BJ (cell line): ENCODE measurements at regions not wholly inside any gene's neighbourhood (a gene's known extent, or its start where the extent isn't known, plus 50 kb on each side); places are given as distances from the start of the nearest gene placed in this dataset. TPM values are rescaled to one million over a fixed set of nuclear protein-coding genes. Genes with fewer than 3 reads are reported as not detected.

ENCODE experiments used
- CTCF ChIA-PET: fragments of 350-600 bp; formaldehyde crosslinking; extraction: SDS; loops from one replicate; lab custom pipeline; 2021; ENCODE audit warnings: antibody characterized with exemption, inconsistent platforms; lab: Yijun Ruan, JAX
- POLR2A ChIA-PET: fragments of 300-600 bp; sonication (Branson Sonifier 250); formaldehyde crosslinking; extraction: SDS; loops from one replicate; lab custom pipeline; 2021; ENCODE audit warnings: antibody characterized with exemption; lab: Charles Lee
- DNase-seq: peaks from one replicate; pipeline ENCODE4 v3.0.0-alpha.2; 2011; ENCODE audit warnings: low read depth
- H3K27me3 ChIP-seq: 2 replicates; pipeline ENCODE4 v1.6.0; 2011; ENCODE audit warnings: low read length; ENCODE audit not compliant: control insufficient read depth, insufficient read depth
- H3K36me3 ChIP-seq: 2 replicates; pipeline ENCODE4 v1.5.1; 2011; ENCODE audit warnings: low read length; ENCODE audit not compliant: control insufficient read depth, insufficient read depth
- H3K4me3 ChIP-seq: 2 replicates; pipeline ENCODE4 v1.5.1; 2011; ENCODE audit warnings: low read depth, mild to moderate bottlenecking, control low read depth, low read length
- small RNA-seq: library from RNA; depleted of rRNA; stranded (forward); fragments of <200 nt; gene quantifications from one replicate; pipeline ENCODE3, GENCODE V24; 2012; ENCODE audit warnings: low replicate concordance, low read depth; ENCODE audit not compliant: insufficient read length
- TF ChIP-seq, protein P1 (sequence below): IDR thresholded peaks from 2 replicates; pipeline ENCODE4 v1.5.1; 2011; ENCODE audit warnings: low read depth, mild to moderate bottlenecking, control low read depth, inconsistent platforms, low read length, moderate library complexity; ENCODE audit not compliant: insufficient read depth

DNA sequence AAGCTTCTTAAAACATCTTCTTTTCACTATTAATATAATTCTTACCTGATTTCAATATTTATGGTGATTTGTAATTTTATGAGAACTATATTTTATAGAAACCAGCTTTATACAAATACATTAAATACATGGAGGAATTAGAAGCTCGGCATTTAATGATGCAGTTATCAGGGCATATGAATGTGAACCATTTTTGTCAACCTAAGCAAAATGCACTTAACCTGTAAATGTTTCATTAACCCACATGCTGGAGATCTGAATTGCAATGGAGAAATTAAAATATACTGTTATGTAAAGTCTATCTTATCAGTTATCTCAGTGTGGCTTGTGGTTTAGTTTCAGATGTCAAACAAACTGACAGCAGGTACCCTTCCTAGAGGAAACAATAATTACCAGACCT lies 63.2 kb upstream of the CDH12 start:
- Histone ChIP-seq H3K4me3 (no peak overlapping the region), H3K36me3 (no peaks in the 10 kb centered on the region), H3K27me3 (no peaks in the 10 kb centered on the region)
- DNase-seq = no peak
- TF ChIP-seq, protein P1, sequence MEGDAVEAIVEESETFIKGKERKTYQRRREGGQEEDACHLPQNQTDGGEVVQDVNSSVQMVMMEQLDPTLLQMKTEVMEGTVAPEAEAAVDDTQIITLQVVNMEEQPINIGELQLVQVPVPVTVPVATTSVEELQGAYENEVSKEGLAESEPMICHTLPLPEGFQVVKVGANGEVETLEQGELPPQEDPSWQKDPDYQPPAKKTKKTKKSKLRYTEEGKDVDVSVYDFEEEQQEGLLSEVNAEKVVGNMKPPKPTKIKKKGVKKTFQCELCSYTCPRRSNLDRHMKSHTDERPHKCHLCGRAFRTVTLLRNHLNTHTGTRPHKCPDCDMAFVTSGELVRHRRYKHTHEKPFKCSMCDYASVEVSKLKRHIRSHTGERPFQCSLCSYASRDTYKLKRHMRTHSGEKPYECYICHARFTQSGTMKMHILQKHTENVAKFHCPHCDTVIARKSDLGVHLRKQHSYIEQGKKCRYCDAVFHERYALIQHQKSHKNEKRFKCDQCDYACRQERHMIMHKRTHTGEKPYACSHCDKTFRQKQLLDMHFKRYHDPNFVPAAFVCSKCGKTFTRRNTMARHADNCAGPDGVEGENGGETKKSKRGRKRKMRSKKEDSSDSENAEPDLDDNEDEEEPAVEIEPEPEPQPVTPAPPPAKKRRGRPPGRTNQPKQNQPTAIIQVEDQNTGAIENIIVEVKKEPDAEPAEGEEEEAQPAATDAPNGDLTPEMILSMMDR = no peak
- ChIA-PET CTCF (no interaction called here), POLR2A (no interaction called here)

DNA sequence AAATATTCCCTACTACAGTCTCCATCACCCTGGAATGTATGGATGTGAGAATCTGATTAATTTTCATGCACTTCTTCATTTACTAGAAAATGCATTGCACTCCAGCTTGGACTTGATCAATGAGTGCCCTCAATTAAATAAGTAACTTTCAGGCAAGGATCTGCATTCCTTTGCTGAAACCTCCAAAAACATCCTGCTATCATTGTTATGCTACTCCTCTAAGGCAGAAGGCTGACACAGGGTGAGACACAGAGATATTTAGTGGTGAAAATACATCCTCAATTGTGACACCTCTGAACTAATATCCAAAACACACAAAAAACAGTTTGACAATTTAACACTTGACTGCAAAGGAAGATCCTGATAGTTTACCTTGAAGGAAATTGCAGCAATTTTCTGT lies 57.9 kb upstream of the CDH12 start:
- no peak for DNase-seq
- H3K36me3 ChIP-seq = no peaks in the 10 kb centered on the region
- ChIA-PET CTCF (no interaction called here), POLR2A (no interaction called here)
- no peaks in the 10 kb centered on the region for H3K27me3 ChIP-seq
- TF ChIP-seq, protein P1 = no peak
- H3K4me3 ChIP-seq = no peak overlapping the region

DNA sequence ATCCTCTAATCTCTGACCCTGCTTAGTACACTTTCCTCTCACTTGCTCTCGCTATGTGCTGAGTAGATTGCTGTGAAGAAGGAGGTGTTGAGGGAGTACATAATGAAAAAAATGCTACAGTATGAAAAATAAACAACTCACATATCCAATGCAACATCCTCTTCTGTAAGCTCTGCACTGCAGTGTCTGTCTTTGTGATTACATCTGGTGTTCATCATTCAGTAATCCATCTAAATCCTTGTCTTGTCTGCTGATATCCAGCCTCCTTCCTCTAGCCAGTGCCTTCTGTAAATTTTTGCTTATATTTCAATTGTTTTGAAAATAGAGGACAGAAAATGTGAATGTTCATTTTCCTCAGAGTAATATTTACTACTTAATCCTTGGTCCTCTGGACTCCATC lies 57.4 kb upstream of the CDH12 start:
- Histone ChIP-seq H3K36me3 (no peaks in the 10 kb centered on the region), H3K27me3 (no peaks in the 10 kb centered on the region), H3K4me3 (no peak overlapping the region)
- ChIA-PET POLR2A (no interaction called here), CTCF (no interaction called here)
- TF ChIP-seq, protein P1 = no peak
- DNase-seq = no peak

DNA sequence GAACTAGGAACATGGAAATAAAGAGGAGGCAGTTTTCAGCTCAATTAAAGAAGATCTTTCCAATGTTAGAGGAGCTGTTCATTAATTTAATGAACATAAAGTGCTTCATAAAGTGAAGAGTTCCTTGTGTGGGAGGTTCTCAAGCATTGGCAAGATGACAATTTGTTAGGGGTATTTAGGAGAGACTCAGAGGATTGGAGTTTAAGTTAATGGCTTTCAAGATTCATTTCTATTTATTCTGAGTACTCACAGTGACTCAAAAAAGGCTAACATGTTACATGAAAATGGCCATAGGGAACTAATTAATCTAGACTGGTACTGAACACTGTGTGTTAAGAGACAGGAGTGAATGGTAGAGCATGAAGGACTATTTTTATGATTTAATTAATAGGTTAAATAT lies 55.4 kb upstream of the CDH12 start:
- DNase-seq = no peak
- Histone ChIP-seq H3K4me3 (no peak overlapping the region), H3K36me3 (no peaks in the 10 kb centered on the region), H3K27me3 (no peaks in the 10 kb centered on the region)
- ChIA-PET CTCF (no interaction called here), POLR2A (no interaction called here)
- TF ChIP-seq, protein P1 = no peak

DNA sequence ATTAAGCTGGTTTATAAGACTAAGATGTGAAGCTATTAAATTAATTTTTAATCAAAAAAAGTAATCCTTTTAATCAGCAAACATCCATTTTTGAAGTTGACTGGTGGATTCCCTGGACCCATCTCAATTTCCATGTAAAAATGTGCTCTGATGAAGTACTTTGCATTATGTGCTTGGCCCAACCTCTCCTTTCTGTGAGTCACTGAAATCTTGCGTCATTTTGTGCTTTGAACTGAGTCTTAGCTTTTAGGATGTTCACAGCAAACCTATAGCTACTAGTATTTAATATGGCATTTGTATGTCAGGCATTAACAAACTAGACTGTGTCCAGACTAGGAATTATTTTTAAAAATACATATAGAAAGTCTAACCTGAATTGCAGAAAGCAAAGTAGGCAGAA lies 55.0 kb upstream of the CDH12 start:
- DNase-seq = no peak
- ChIA-PET CTCF (no interaction called here), POLR2A (no interaction called here)
- H3K27me3 ChIP-seq = no peaks in the 10 kb centered on the region
- no peaks in the 10 kb centered on the region for H3K36me3 ChIP-seq
- TF ChIP-seq, protein P1 = no peak
- H3K4me3 ChIP-seq = no peak overlapping the region

Small RNA genes in the stretch of these regions (small RNA-seq; reads per million reads assigned to genes)
- gene RF00019 = not detected
